ENCODE measurements at regions not wholly inside any gene's neighbourhood (a gene's known extent, or its start where the extent isn't known, plus 50 kb on each side); places are given as distances from the start of the nearest gene placed in this dataset.

DNA sequence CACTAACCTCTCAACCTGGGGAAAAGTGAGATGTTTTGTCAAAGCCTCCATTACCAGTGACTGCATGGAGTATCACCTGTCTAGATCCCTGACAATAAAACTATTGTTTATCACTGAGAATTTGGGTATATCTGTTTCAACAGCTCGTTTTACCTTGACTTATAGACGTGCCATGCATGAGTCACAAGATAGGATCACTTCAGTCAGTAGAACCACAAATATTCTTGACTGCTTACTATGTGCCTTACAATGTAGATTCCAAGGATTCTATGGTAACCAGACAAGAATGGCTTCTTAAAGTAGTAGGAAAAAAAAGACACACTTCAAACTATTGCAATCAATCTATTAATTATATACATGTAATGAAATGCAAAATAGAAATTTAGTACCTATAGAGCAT lies 55.7 kb upstream of the GRM7 start:
- Mint-ChIP-seq H3K9me3 (peaks cover 3 to 8% of the 10 kb centered on the region in 2 donors), H3K36me3 (no peaks in the 10 kb centered on the region), H3K4me3 (no peak overlapping the region), H3K4me1 (no peaks in the 10 kb centered on the region), H3K27me3 (ENCODE audit: low read depth in 2 of 2) (no peaks in the 10 kb centered on the region), H3K27ac (no peak overlapping the region)
- ATAC-seq (no peak), DNase-seq (no peak)
- Histone ChIP-seq H3K27ac (ENCODE audit: low read length) (no peak overlapping the region), H3K36me3 (ENCODE audit: control insufficient read depth, insufficient read depth, low read length) (no peaks in the 10 kb centered on the region), H3K4me1 (ENCODE audit: control insufficient read depth, insufficient read depth, low read length) (no peaks in the 10 kb centered on the region), H3K9me3 (ENCODE audit: control insufficient read depth, insufficient read depth, low read length) (no peaks in the 10 kb centered on the region), H3K4me3 (ENCODE audit: low read length) (no peak overlapping the region), H3K27me3 (ENCODE audit: control insufficient read depth, insufficient read depth, low read length) (no peaks in the 10 kb centered on the region)
- intact Hi-C loops (cut with micrococcal nuclease) = no loop called here
- 62% methylated on average over 2 of the region's 2 CpGs for WGBS (ENCODE audit: insufficient coverage)
- TF ChIP-seq, protein P1, sequence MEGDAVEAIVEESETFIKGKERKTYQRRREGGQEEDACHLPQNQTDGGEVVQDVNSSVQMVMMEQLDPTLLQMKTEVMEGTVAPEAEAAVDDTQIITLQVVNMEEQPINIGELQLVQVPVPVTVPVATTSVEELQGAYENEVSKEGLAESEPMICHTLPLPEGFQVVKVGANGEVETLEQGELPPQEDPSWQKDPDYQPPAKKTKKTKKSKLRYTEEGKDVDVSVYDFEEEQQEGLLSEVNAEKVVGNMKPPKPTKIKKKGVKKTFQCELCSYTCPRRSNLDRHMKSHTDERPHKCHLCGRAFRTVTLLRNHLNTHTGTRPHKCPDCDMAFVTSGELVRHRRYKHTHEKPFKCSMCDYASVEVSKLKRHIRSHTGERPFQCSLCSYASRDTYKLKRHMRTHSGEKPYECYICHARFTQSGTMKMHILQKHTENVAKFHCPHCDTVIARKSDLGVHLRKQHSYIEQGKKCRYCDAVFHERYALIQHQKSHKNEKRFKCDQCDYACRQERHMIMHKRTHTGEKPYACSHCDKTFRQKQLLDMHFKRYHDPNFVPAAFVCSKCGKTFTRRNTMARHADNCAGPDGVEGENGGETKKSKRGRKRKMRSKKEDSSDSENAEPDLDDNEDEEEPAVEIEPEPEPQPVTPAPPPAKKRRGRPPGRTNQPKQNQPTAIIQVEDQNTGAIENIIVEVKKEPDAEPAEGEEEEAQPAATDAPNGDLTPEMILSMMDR (IDR thresholded peaks at IDR 0.05) = no peak

DNA sequence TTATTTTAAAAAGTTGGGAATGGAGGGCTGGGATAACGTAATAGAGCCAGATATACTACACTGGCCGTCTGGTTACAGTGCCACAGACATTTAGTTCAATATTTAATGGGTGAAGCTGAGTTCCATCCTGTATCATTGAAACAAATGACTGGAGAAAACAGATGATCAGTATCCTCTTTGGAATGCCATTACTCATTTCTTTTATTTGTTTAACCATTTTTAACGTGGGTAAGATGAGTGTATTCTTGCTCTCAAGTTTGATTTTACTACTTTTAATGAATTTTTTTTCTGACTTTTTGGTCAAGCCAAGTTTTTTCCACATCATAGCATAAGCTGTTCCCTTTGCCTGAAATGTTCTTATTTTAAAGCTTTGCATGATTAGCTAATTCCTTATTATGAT lies 53.9 kb upstream of the GRM7 start:
- Mint-ChIP-seq H3K4me3 (no peak overlapping the region), H3K27me3 (ENCODE audit: low read depth in 2 of 2) (no peaks in the 10 kb centered on the region), H3K36me3 (no peaks in the 10 kb centered on the region), H3K4me1 (no peaks in the 10 kb centered on the region), H3K27ac (no peak overlapping the region), H3K9me3 (peaks cover 3 to 8% of the 10 kb centered on the region in 2 donors)
- H3K9me3 ChIP-seq (ENCODE audit: control insufficient read depth, insufficient read depth, low read length) = no peaks in the 10 kb centered on the region
- TF ChIP-seq, protein P1 (IDR thresholded peaks at IDR 0.05) = no peak
- H3K27me3 ChIP-seq (ENCODE audit: control insufficient read depth, insufficient read depth, low read length) = no peaks in the 10 kb centered on the region
- no peaks in the 10 kb centered on the region for H3K4me1 ChIP-seq (ENCODE audit: control insufficient read depth, insufficient read depth, low read length)
- intact Hi-C loops (cut with micrococcal nuclease) = no loop called here
- H3K36me3 ChIP-seq (ENCODE audit: control insufficient read depth, insufficient read depth, low read length) = no peaks in the 10 kb centered on the region
- no peak overlapping the region for H3K27ac ChIP-seq (ENCODE audit: low read length)
- DNase-seq (no peak), ATAC-seq (no peak)
- no peak overlapping the region for H3K4me3 ChIP-seq (ENCODE audit: low read length)
- WGBS (ENCODE audit: insufficient coverage) = 89% methylated on average over 2 of the region's 3 CpGs

DNA sequence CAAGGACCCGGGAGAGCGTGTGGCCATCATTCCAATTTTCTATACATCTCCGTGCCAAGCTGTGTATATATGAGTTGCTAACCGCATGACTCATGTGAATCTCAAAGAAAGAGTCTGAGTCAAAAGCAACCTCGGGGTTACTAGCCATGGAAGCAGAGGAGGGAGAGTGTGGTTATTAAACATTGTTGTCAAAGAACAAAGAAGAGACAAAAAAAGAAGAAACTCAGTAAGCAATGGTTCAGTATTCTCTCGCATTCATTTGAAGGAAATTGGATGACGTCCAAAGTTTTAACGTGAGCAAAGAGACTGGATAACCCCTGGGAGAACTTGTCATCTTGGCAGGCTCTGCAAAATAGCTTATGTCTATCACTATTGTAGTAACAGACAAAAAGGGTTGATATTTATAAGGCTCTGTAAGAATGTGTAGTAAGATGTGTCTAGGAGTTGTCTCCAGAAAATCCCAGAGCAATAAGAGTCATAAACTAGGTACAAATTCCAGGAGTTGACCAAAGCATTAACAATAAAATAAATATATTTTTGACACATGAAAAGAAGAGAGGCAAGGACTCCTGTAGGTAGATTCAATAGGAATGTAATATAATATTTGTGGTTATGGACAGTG lies 52.8 kb upstream of the GRM7 start:
- Mint-ChIP-seq H3K4me3 (no peak overlapping the region), H3K4me1 (no peaks in the 10 kb centered on the region), H3K9me3 (peaks cover 5 to 8% of the 10 kb centered on the region in 2 donors), H3K36me3 (no peaks in the 10 kb centered on the region), H3K27ac (no peak overlapping the region), H3K27me3 (ENCODE audit: low read depth in 2 of 2) (no peaks in the 10 kb centered on the region)
- no peaks in the 10 kb centered on the region for H3K27me3 ChIP-seq (ENCODE audit: control insufficient read depth, insufficient read depth, low read length)
- WGBS (ENCODE audit: insufficient coverage) = 86% methylated on average over 8 of the region's 8 CpGs
- DNase-seq (no peak), ATAC-seq (no peak)
- H3K27ac ChIP-seq (ENCODE audit: low read length) = no peak overlapping the region
- H3K4me1 ChIP-seq (ENCODE audit: control insufficient read depth, insufficient read depth, low read length) = no peaks in the 10 kb centered on the region
- H3K9me3 ChIP-seq (ENCODE audit: control insufficient read depth, insufficient read depth, low read length) = no peaks in the 10 kb centered on the region
- intact Hi-C loops (cut with micrococcal nuclease) = no loop called here
- no peak overlapping the region for H3K4me3 ChIP-seq (ENCODE audit: low read length)
- H3K36me3 ChIP-seq (ENCODE audit: control insufficient read depth, insufficient read depth, low read length) = no peaks in the 10 kb centered on the region
- TF ChIP-seq, protein P1 (IDR thresholded peaks at IDR 0.05) = no peak

DNA sequence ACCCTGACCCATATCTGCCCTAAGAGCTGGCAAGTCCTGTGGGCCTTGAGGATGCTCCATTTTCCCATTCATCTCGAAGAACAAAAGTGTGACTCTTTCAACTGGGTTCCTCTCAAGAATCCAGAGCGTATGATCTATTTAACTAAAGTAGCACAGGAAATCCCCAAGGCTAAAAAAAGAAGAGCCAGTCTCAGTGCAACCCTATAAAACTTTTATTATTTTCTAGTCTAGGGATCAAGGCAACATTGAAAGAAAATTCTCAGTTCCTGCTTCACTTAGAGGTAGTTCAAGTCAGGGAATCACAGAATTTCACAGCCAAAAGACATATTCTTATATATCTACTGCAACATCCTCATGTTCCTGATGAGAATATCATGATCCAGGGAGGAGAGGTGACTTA lies 51.6 kb upstream of the GRM7 start:
- DNase-seq = no peak
- Mint-ChIP-seq H3K36me3 (no peaks in the 10 kb centered on the region), H3K9me3 (peaks cover 5 to 8% of the 10 kb centered on the region in 2 donors), H3K27me3 (ENCODE audit: low read depth in 2 of 2) (no peaks in the 10 kb centered on the region), H3K27ac (no peak overlapping the region), H3K4me1 (no peaks in the 10 kb centered on the region), H3K4me3 (no peak overlapping the region)
- no peak for ATAC-seq
- TF ChIP-seq, protein P1 (IDR thresholded peaks at IDR 0.05) = no peak
- intact Hi-C loops (cut with micrococcal nuclease) = no loop called here
- 61% methylated on average over 2 of the region's 2 CpGs for WGBS (ENCODE audit: insufficient coverage)
- Histone ChIP-seq H3K27me3 (ENCODE audit: control insufficient read depth, insufficient read depth, low read length) (no peaks in the 10 kb centered on the region), H3K36me3 (ENCODE audit: control insufficient read depth, insufficient read depth, low read length) (no peaks in the 10 kb centered on the region), H3K4me1 (ENCODE audit: control insufficient read depth, insufficient read depth, low read length) (no peaks in the 10 kb centered on the region), H3K4me3 (ENCODE audit: low read length) (no peak overlapping the region), H3K27ac (ENCODE audit: low read length) (no peak overlapping the region), H3K9me3 (ENCODE audit: control insufficient read depth, insufficient read depth, low read length) (peaks cover 2% of the 10 kb centered on the region)

Measured in natural killer cell (primary cell).